Cardiac fibroblast (primary cell): ENCODE measurements at regions not wholly inside any gene's neighbourhood (a gene's known extent, or its start where the extent isn't known, plus 50 kb on each side); places are given as distances from the start of the nearest gene placed in this dataset.
A peak's percentile ranks its signal among the peaks of the same experiment; 100 is the strongest.
"Not testable (repeated sequence)": the region's sequence is repeated elsewhere in the genome, so short reads cannot be mapped to it uniquely, and the experiment has no call there.

Source experiments
- DNase-seq, 2 donors: peaks; one replicate each; pipeline versions ENCODE4 v3.0.0 to v3.0.0-alpha.2; 2010; ENCODE audit warnings: low read depth in 2 of 2
- H3K4me3 ChIP-seq, 2 donors: replicated peaks in 1 of 2; 1 replicate in 1 of 2; 2 replicates in 1 of 2; pipeline ENCODE4 v1.5.1; 2011; ENCODE audit warnings: low read depth in 2 of 2, low read length in 2 of 2, mild to moderate bottlenecking in 2 of 2, moderate library complexity in 1 of 2
- TF ChIP-seq, protein P1 (sequence below): IDR thresholded peaks from one replicate; pipeline ENCODE4 v1.5.1; 2011; ENCODE audit warnings: low read depth, mild to moderate bottlenecking, low read length, inconsistent platforms

DNA sequence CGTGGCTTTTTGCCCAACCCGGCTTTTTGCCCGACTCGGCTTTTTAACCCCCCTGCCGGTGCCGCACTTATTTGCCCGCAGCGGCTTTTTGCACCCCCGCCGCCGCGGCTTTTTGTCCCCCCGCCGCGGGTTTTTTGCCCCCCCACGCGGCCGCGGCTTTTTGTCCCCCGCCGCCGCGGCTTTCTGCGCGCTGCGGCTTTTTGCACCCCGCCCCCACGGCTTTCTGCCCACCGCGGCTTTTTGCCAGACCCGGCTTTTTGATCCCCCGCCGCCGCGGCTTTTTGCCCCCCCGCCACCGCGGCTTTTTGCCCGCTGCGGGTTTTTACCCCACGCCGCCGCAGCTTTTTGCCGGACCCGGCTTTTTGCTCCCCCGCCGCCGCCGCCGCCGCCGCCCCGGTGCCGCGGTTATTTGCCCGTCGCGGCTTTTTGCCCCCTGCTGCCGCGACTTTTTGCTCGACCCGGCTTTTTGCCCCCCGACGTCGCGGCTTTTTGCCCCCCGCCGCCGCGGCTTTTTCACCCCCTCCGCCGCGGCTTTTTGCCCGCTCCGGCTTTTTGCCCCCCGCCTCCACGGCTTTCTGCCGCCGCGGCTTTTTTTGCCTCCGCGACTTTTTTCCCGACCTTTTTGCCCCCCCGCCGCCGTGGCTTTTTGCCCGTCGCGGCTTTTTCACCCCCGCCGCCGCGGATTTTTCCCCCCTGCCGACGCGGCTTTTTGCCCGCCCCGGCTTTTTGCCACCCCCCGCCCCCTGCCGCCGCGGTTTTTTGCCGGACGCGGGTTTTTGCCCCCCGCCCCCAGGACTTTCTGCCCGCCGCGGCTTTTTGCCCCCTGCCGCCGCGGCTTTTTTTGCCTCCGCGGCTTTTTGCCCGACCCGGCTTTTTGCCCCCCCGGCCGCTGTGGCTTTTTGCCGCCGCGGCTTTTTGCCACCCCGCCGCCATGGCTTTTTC, 2786.5 kb downstream of the RPIA start:
- H3K4me3 ChIP-seq, result peak overlapping the region; percentile 30 to 43
- TF ChIP-seq, protein P1, sequence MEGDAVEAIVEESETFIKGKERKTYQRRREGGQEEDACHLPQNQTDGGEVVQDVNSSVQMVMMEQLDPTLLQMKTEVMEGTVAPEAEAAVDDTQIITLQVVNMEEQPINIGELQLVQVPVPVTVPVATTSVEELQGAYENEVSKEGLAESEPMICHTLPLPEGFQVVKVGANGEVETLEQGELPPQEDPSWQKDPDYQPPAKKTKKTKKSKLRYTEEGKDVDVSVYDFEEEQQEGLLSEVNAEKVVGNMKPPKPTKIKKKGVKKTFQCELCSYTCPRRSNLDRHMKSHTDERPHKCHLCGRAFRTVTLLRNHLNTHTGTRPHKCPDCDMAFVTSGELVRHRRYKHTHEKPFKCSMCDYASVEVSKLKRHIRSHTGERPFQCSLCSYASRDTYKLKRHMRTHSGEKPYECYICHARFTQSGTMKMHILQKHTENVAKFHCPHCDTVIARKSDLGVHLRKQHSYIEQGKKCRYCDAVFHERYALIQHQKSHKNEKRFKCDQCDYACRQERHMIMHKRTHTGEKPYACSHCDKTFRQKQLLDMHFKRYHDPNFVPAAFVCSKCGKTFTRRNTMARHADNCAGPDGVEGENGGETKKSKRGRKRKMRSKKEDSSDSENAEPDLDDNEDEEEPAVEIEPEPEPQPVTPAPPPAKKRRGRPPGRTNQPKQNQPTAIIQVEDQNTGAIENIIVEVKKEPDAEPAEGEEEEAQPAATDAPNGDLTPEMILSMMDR, result no peak
- DNase-seq, result peak in 1 of 2 donors; percentile 8

DNA sequence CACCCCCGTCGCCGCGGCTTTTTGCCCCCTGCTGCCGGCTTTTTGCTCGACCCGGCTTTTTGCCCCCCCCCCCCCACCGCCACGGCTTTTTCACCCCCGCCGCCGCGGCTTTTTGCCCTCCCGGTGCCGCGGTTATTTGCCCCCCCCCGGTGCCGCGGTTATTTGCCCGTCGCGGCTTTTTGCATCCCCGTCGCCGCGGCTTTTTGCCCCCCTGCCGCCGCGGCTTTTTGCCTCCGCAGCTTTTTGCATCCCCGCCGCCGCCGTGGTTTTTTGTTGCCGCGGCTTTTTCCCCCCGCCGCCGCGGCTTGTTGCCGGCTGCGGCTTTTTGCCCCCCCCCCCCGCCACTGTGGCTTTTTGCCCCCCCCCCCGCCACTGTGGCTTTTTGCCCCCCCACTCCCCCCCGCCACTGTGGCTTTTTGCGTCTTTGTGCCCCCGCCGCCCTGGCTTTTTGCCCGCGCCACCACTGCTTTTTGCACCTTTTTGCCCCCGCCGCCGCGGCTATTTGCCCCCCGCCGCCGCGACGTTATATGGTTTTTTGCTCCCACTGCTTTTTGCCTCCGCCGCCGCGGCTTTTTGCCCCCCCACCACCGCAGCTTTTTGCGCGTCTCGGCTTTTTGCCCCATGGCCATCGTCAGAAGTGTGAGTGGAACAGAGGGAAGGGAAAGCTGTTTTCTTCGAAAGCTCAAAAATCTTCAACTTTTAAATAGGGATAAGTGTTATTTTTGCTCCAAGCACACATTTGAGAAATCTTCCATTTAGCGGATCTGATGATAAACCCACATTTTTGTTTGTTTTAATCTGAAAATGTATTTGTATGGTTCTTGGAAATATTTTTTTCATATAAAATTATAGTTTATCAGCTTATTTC, 2787.6 kb downstream of the RPIA start:
- DNase-seq, result not testable (repeated sequence)
- peak overlapping the region; percentile 30 to 43 for H3K4me3 ChIP-seq

DNA sequence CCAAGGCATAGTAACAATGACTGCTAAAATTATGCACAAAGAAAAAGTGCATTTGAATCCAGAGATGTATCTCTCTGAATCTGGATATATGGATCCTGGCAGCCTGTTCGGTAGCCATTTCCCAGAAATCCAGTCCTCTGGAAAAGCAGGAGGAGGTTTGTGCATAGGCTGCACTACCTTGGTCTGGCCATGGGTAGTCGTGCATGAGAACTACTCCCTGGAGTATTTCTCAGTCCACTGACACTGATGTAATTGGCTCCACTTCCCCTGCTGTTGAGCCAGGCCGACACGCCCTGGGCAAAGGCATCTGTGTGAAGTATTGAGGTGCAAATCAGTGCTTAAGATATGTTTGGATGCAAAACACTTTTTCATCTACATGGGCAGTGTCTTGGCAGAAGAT, 2793.8 kb downstream of the RPIA start:
- DNase-seq, H3K4me3 ChIP-seq: not testable (repeated sequence)

DNA sequence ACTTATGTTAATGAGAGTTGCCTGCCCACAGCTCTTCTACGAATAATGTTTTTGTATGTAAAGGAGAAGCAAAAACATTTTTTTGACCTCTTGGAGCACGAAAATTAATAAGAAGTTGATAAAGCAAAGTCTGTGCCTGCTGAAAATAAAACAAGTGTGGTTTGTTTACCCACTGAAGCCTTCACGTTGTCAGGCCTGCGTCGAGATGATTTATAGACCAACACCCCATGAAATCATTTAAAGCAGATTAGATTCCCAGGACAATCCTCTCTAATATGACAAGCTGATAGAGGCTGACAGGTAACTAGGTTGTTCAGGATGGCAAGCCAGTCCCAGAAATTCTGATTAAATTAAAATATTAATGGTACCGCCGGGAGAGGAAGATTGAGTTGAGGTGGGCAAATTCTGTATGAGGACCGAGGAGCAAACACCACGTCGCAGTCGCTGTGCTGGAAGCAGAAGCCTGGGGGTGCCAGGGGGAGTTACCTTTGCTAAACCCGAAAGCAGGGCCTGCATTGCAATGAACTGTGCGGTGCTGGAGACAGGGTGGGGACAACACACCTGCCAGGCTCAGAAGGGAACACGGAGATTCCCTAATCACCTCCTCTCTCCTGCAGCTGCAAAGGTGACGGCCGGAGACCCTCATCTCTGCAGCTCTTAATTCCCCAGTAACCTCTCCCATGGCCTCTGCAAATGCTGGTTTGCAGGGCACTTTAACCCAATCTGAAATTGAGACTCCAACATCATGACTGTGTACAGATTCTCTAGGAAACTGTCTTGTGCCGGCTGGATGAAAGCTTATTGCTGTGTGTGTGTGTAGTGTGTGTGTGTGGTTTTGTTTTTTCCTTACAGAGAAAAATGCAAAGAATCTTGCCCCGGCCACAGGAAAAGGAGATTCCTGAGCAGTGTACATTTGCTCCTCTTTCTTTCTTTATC, 2805.9 kb downstream of the RPIA start:
- DNase-seq, H3K4me3 ChIP-seq: not testable (repeated sequence)

DNA sequence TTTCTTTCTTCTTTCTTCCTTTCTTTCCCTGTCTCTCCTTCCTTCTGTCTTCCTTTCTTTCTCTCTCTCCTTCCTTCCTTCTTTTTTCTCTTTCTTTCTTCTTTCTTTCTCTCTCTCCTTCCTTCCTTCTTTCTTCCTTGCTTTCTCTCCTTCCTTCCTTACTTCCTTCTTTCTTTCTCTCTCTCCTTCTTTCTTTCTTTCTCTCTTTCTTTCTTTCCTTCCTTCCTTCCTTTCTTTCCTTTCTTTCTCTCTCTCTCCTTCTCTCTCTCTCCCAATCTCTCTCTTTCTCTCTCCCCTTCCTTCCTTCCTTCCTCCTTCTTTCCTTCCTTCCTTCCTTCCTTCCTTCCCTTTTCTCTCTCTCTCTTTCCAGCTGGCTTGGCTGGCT, 2806.6 kb downstream of the RPIA start:
- not testable (repeated sequence) for DNase-seq, H3K4me3 ChIP-seq

DNA sequence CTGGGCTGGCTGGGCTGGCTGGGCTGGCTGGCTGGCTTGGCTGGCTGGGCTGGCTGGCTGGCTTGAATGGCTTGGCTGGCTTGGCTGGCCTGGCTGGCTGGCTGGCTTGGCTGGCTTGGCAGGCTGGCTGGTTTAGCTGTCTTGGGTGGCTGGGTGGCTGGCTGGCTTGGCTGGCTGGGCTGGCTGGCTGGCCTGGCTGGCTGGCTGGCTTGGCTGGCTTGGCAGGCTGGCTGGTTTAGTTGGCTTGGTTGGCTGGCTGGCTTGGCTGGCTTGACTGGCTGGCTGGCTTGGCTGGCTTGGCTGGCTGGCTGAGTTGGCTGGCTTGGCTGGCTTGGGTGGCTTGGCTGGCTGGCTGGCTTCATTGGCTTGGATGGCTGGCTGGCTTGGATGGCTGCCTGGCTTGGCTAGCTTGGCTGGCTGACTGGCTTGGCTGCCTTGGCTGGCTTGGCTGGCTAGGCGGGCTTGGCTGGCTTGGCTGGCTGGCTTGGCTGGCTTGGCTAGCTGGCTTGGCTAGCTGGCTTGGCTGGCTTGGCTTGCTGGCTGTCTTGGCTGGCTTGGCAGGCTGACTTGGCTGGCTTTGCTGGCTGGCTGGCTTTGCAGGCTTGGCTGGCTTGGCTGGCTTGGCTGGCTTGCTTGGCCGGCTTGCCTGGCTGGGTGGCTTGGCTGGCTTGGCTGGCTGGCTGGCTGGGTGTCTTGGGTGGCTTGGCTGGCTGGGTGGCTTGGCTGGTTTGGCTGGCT, 2807.2 kb downstream of the RPIA start:
- DNase-seq, result not testable (repeated sequence)

DNA sequence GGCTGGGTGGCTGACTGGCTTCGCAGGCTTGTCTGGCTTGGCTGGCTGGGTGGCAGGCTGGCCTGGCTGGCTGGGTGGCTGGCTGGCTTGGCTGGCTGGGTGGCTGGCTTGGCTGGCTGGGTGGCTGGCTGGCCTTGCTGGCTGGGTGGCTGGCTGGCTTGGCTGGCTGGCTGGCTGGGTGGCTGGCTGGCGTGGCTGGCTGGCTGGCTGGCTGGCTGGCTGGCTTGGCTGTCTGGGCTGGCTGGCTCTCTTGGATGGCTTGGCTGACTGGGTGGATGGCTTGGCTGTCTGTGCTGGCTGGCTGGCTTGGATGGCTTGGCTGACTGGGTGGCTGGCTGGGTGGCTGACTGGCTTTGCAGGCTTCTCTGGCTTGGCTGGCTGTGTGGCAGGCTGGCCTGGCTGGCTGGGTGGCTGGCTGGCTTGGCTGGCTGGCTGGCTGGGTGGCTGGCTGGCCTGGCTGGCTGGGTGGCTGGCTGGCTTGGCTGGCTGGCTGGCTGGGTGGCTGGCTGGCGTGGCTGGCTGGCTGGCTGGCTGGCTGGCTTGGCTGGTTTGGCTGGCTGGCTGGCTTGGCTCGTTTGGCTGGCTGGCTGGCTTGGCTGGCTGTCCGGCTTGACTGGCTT, 2808.1 kb downstream of the RPIA start:
- not testable (repeated sequence) for H3K4me3 ChIP-seq, DNase-seq

More for the DNA sequence above, 2807.2 kb downstream of the RPIA start:
- not testable (repeated sequence) for H3K4me3 ChIP-seq

DNA sequence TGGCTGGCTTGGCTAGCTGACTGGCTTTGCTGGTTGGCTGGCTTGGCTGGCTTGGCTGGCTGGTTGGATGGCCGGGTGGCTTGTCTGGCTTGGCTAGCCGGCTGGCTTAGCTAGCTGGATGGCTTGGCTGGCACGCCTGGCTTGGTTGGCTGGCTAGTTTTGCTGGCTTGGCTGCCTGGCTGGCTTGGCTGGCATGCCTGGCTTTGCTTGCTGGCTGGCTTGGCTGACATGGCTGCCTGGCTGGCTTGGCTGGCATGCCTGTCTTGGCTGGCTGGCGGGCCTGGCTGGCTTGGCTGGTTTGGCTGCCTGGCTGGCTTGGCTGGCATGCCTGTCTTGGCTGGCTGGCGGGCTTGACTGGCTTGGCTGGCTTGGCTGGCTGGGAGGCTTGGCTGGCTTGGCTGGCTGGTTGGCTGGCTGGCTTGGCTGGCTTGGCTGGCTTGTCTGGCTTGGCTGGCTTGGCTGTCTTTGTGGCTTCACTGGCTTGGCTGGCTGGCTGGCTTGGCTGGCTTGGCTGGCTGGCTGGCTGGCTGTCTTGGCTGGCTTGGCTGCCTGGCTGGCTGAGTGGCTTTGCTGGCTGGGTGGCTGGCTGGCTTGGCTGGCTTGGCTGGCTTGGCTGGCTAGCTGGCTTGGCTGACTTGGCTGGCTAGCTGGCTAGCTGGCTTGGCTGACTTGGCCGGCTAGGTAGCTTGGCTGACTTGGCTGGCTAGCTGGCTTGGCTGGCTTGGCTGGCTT, 2808.9 kb downstream of the RPIA start:
- DNase-seq, H3K4me3 ChIP-seq: not testable (repeated sequence)

DNA sequence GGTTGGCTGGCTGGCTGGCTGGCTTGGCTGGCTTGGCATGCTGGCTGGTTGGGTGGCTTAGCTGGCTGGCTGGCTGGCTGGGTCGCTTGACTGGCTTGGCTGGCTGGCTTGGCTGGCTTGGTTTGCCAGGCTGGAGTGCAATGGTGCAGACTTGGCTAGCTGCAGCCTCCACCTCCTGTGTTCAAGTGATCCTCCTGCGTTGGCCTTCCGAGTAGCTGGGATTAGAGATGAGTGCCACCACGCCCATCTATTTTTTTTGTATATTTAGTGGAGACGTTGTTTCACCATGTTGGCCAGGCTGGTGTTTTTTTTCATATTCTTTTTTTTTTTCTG, 2809.5 kb downstream of the RPIA start:
- DNase-seq, H3K4me3 ChIP-seq: not testable (repeated sequence)

DNA sequence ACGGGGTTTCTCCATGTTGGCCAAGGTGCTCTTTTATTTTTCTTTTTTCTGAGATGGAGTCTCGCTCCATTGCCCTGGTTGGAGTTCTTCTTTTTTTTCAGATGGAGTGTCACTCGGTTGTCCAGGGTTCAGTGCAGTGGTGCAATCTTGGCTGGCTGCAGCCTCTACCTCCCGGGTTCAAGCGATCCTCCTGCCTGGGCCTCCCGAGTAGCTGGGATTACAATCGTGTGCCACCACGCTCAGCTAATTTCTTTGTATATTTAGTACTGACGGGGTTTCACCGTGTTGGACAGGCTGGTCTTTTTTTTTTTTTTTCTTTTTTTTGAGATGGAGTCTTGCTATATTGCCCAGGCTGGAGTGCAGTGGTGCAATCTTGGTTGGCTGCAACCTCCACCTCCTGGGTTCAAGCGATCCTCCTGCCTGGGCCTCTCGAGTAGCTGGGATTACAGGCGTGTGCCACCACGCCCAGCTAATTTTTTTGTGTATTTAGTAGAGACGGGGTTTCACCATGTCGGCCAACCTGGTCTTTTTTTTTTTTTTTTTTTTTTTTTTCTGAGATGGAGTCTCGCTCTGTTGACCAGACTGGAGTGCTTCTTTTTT, 2810.1 kb downstream of the RPIA start:
- DNase-seq, result not testable (repeated sequence)

DNA sequence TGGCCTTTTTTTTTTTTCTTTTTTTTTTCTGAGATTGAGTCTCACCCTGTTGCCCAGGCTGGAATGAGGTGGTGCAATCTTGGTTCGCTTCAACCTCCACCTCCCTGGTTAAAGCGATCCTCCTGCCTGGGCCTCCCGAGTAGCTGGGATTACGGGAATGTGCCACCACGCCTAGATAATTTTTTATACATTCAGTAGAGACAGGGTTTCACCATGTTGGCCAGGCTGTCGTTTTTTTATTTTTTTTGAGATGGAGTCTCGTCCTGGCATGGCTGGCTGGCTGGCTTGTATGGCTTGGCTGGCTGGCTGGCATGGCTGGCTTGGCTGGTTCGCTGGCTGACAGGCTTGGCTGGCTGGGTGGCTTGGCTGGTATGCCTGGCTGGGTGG, 2812.1 kb downstream of the RPIA start:
- not testable (repeated sequence) for H3K4me3 ChIP-seq, DNase-seq

More for the DNA sequence above, 2810.1 kb downstream of the RPIA start:
- H3K4me3 ChIP-seq, result not testable (repeated sequence)

DNA sequence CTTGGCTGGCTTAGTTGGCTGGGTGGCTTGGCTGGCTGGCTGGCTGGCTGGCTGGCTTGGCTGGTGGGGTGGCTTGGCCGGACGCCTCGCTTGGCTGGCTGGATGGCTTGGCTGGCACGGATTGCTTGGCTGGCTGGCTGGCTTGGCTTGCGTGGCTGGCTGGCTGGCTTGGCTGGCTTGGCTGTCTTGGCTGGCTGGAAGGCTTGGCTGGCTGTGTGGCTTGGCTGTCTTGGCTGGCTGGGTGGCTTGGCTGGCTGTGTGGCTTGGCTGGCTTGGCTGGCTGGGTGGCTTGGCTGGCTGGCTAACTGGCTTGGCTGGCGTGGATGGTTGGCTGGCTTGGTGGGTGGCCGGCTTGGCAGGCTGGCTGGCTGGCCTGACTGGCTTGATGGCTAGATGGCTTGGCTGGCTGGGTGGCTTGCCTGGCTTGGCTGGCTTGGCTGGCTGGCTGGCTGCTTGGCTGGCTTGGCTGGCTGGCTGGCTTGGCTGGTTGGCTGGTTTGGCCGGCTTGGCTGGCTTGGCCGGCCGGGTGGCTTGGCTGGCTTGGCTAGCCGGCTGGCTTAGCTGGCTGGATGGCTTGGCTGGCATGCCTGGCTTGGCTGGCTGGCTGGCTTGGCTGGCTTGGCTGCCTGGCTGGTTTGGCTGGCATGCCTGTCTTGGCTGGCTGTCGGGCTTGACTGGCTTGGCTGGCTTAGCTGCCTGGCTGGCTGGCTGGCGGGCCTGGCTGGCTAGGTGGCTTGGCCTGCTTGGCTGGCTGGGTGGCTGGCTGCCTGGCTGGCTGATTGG, 2812.7 kb downstream of the RPIA start:
- not testable (repeated sequence) for H3K4me3 ChIP-seq, DNase-seq

DNA sequence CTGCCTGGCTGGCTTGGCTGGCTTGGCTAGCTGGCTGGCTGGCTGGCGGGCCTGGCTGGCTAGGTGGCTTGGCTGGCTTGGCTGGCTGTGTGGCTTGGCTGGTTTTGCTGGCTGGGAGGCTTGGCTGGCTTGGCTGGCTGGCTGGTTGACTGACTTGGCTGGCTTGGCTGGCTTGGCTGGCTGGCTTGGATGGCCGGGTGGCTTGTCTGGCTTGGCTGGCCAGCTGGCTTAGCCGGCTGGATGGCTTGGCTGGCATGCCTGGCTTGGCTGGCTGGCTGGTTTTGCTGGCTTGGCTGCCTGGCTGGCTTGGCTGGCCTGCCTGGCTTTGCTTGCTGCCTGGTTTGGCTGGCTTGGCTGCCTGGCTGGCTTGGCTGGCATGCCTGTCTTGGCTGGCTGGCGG, 2817.3 kb downstream of the RPIA start:
- H3K4me3 ChIP-seq, DNase-seq: not testable (repeated sequence)

DNA sequence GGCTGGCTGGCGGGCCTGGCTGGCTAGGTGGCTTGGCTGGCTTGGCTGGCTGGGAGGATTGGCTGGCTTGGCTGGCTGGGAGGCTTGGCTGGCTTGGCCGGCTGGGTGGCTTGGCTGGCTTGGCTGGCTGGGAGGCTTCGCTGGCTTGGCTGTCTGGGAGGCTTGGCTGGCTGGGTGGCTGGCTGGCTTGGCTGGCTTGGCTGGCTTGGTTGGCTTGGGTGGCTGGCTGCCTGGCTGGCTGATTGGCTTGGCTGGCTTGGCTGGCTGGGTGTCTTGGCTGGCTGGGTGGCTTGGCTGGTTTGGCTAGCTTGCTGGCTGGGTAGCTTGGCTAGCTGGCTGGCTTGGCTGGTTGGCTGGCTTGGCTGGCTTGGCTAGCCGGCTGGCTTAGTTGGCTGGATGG, 2817.8 kb downstream of the RPIA start:
- not testable (repeated sequence) for H3K4me3 ChIP-seq

More for the DNA sequence above, 2817.8 kb downstream of the RPIA start:
- DNase-seq, result not testable (repeated sequence)
